ENCODE measurements at regions not wholly inside any gene's neighbourhood (a gene's known extent, or its start where the extent isn't known, plus 50 kb on each side); places are given as distances from the start of the nearest gene placed in this dataset.

GRCh38 chr5:58244819-58245475, 214.9 kb downstream of the PLK2 start:
- H3K4me3 Mint-ChIP-seq: no peak overlapping the region
- no peak overlapping the region for H3K27ac Mint-ChIP-seq
- H3K9me3 Mint-ChIP-seq: no peaks in the 10 kb centered on the region
- H3K27me3 Mint-ChIP-seq (ENCODE audit: low read depth): peaks cover 3% of the 10 kb centered on the region
- no peaks in the 10 kb centered on the region for H3K4me1 Mint-ChIP-seq (ENCODE audit: low read depth)
- no peaks in the 10 kb centered on the region for H3K36me3 Mint-ChIP-seq (ENCODE audit: low read depth)
- no peak for DNase-seq (ENCODE audit: low spot score)

DNA sequence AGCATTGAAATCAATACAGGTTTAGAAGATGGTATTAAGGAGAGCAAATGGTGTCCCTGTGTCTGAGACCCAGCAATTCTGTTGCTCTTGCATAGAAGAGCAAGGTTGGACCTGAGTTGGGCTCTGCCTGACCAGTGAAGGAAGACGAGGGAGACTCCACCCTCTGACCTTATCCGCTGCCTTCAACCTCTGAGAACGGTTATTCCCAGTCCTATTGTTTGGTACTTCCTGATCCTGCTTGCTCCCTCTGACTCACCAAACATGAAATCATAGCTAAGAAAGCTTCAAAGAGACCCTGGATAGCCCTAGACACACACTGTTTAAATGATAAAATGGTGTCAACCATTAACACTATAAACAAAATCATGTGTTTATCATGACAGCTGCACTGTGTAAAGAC, 218.5 kb downstream of the PLK2 start:
- H3K36me3 Mint-ChIP-seq (ENCODE audit: low read depth): no peaks in the 10 kb centered on the region
- no peaks in the 10 kb centered on the region for H3K4me1 Mint-ChIP-seq (ENCODE audit: low read depth)
- no peak overlapping the region for H3K27ac Mint-ChIP-seq
- no peak for DNase-seq (ENCODE audit: low spot score)
- no peaks in the 10 kb centered on the region for H3K9me3 Mint-ChIP-seq
- H3K4me3 Mint-ChIP-seq: no peak overlapping the region
- peaks cover 3% of the 10 kb centered on the region for H3K27me3 Mint-ChIP-seq (ENCODE audit: low read depth)

DNA sequence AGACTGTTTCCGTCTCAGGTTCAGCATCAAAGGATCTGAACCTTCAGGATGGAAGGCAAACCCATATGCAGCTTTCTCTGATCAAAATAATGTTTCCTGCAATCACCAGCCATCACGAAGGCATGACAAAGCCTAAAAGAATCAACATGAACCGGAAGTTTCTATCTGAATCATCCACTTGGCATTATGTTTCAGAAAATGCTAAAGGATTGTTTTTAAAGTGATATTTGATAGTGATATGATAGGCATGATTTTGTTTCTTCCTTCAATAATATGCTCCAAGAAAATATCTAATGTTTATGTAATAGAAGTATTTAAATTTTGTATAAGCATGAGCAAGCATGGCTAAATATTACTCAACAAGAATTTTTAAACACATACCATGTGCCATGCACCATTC, 219.6 kb downstream of the PLK2 start:
- Mint-ChIP-seq H3K4me3 (no peak overlapping the region), H3K27me3 (ENCODE audit: low read depth) (peaks cover 3% of the 10 kb centered on the region), H3K27ac (no peak overlapping the region), H3K36me3 (ENCODE audit: low read depth) (no peaks in the 10 kb centered on the region), H3K4me1 (ENCODE audit: low read depth) (no peaks in the 10 kb centered on the region), H3K9me3 (no peaks in the 10 kb centered on the region)
- DNase-seq (ENCODE audit: low spot score): no peak

- Mint-ChIP-seq H3K9me3 (no peaks in the 10 kb centered on the region), H3K4me1 (ENCODE audit: low read depth) (no peaks in the 10 kb centered on the region), H3K36me3 (ENCODE audit: low read depth) (no peaks in the 10 kb centered on the region), H3K4me3 (no peak overlapping the region), H3K27ac (no peak overlapping the region), H3K27me3 (ENCODE audit: low read depth) (peaks cover 2% of the 10 kb centered on the region)
- no peak for DNase-seq (ENCODE audit: low spot score)
Measured at GRCh38 chr5:58239731-58240130, 220.2 kb downstream of the PLK2 start.

- Mint-ChIP-seq H3K36me3 (ENCODE audit: low read depth) (no peaks in the 10 kb centered on the region), H3K4me3 (no peak overlapping the region)
- no peak for DNase-seq (ENCODE audit: low spot score)
Measured at GRCh38 chr5:58239045-58239444, 220.8 kb downstream of the PLK2 start.

GRCh38 chr5:58236498-58236897, 223.4 kb downstream of the PLK2 start:
- no peaks in the 10 kb centered on the region for H3K9me3 Mint-ChIP-seq
- no peaks in the 10 kb centered on the region for H3K4me1 Mint-ChIP-seq (ENCODE audit: low read depth)
- H3K4me3 Mint-ChIP-seq: no peak overlapping the region
- peaks cover 2% of the 10 kb centered on the region for H3K27me3 Mint-ChIP-seq (ENCODE audit: low read depth)
- H3K27ac Mint-ChIP-seq: no peak overlapping the region
- no peaks in the 10 kb centered on the region for H3K36me3 Mint-ChIP-seq (ENCODE audit: low read depth)
- DNase-seq (ENCODE audit: low spot score): no peak

More at GRCh38 chr5:58239045-58239444, 220.8 kb downstream of the PLK2 start:
- H3K27ac Mint-ChIP-seq: no peak overlapping the region
- no peaks in the 10 kb centered on the region for H3K9me3 Mint-ChIP-seq
- no peaks in the 10 kb centered on the region for H3K4me1 Mint-ChIP-seq (ENCODE audit: low read depth)
- peaks cover 2% of the 10 kb centered on the region for H3K27me3 Mint-ChIP-seq (ENCODE audit: low read depth)

- H3K27ac Mint-ChIP-seq: no peak overlapping the region
- H3K9me3 Mint-ChIP-seq: no peaks in the 10 kb centered on the region
- H3K27me3 Mint-ChIP-seq (ENCODE audit: low read depth): peaks cover 2% of the 10 kb centered on the region
- no peak overlapping the region for H3K4me3 Mint-ChIP-seq
- no peak for DNase-seq (ENCODE audit: low spot score)
- no peaks in the 10 kb centered on the region for H3K36me3 Mint-ChIP-seq (ENCODE audit: low read depth)
- no peaks in the 10 kb centered on the region for H3K4me1 Mint-ChIP-seq (ENCODE audit: low read depth)
Measured at GRCh38 chr5:58235299-58235698, 224.6 kb downstream of the PLK2 start.

- Mint-ChIP-seq H3K4me1 (ENCODE audit: low read depth) (no peaks in the 10 kb centered on the region), H3K27me3 (ENCODE audit: low read depth) (peaks cover 3% of the 10 kb centered on the region), H3K4me3 (no peak overlapping the region), H3K36me3 (ENCODE audit: low read depth) (no peaks in the 10 kb centered on the region), H3K9me3 (no peaks in the 10 kb centered on the region), H3K27ac (no peak overlapping the region)
- DNase-seq (ENCODE audit: low spot score): no peak
Measured at GRCh38 chr5:58232130-58232529, 227.8 kb downstream of the PLK2 start.

GRCh38 chr5:58231041-58231440, 228.8 kb downstream of the PLK2 start:
- H3K9me3 Mint-ChIP-seq: no peaks in the 10 kb centered on the region
- H3K27me3 Mint-ChIP-seq (ENCODE audit: low read depth): peaks cover 3% of the 10 kb centered on the region
- no peaks in the 10 kb centered on the region for H3K4me1 Mint-ChIP-seq (ENCODE audit: low read depth)
- no peak overlapping the region for H3K27ac Mint-ChIP-seq
- H3K36me3 Mint-ChIP-seq (ENCODE audit: low read depth): no peaks in the 10 kb centered on the region
- H3K4me3 Mint-ChIP-seq: no peak overlapping the region
- no peak for DNase-seq (ENCODE audit: low spot score)

DNA sequence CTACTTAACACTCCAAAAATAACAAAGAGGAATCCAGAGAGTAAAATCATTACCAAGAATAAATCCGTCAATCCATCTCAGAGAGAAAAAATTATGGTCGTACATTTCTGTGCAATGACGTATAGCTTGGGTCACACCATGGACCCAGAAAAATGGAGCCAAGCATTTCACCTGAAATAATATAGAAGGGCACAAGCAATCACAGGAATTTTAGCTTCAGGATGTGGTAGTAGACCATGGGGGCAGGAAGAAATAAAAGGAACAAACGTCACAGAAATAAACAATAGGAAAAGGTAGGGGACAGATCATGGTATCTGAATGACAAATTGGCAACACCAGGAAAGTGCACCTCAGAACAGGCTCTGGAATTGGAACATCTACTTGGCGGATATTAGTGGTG, 231.0 kb downstream of the PLK2 start:
- Mint-ChIP-seq H3K4me3 (no peak overlapping the region), H3K27ac (no peak overlapping the region), H3K36me3 (ENCODE audit: low read depth) (no peaks in the 10 kb centered on the region), H3K4me1 (ENCODE audit: low read depth) (no peaks in the 10 kb centered on the region), H3K9me3 (no peaks in the 10 kb centered on the region), H3K27me3 (ENCODE audit: low read depth) (peaks cover 2% of the 10 kb centered on the region)
- DNase-seq (ENCODE audit: low spot score): no peak

GRCh38 chr5:58227858-58228257, 232.0 kb downstream of the PLK2 start:
- no peak for DNase-seq (ENCODE audit: low spot score)
- Mint-ChIP-seq H3K9me3 (no peaks in the 10 kb centered on the region), H3K27me3 (ENCODE audit: low read depth) (peaks cover 2% of the 10 kb centered on the region), H3K4me1 (ENCODE audit: low read depth) (no peaks in the 10 kb centered on the region), H3K27ac (no peak overlapping the region), H3K36me3 (ENCODE audit: low read depth) (no peaks in the 10 kb centered on the region), H3K4me3 (no peak overlapping the region)

- H3K4me1 Mint-ChIP-seq (ENCODE audit: low read depth): no peaks in the 10 kb centered on the region
- H3K4me3 Mint-ChIP-seq: no peak overlapping the region
- H3K9me3 Mint-ChIP-seq: no peaks in the 10 kb centered on the region
- H3K27me3 Mint-ChIP-seq (ENCODE audit: low read depth): no peaks in the 10 kb centered on the region
- H3K36me3 Mint-ChIP-seq (ENCODE audit: low read depth): no peaks in the 10 kb centered on the region
- no peak for DNase-seq (ENCODE audit: low spot score)
- H3K27ac Mint-ChIP-seq: no peak overlapping the region
Measured at GRCh38 chr5:58224661-58225060, 235.2 kb downstream of the PLK2 start.

DNA sequence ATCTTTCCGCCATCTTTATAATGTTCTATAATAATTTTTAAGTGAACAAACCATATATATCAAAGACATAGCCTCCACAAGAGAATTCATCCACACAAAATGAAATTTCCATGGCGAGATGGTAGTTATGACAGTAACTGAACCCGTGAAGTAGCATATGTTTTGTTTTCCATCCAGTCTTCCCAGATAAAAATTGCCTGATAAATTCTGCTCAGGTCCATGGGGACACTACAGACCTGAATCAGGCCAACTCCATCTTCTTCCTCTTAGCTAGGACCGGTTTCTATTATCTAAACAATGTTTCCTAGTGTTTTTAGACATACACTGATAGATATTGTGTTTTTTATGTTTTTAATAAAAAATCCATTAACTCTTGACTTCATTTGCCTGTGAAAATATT, 235.7 kb downstream of the PLK2 start:
- Mint-ChIP-seq H3K4me3 (no peak overlapping the region), H3K27me3 (ENCODE audit: low read depth) (no peaks in the 10 kb centered on the region), H3K36me3 (ENCODE audit: low read depth) (no peaks in the 10 kb centered on the region), H3K4me1 (ENCODE audit: low read depth) (no peaks in the 10 kb centered on the region), H3K9me3 (no peaks in the 10 kb centered on the region), H3K27ac (no peak overlapping the region)
- no peak for DNase-seq (ENCODE audit: low spot score)

DNA sequence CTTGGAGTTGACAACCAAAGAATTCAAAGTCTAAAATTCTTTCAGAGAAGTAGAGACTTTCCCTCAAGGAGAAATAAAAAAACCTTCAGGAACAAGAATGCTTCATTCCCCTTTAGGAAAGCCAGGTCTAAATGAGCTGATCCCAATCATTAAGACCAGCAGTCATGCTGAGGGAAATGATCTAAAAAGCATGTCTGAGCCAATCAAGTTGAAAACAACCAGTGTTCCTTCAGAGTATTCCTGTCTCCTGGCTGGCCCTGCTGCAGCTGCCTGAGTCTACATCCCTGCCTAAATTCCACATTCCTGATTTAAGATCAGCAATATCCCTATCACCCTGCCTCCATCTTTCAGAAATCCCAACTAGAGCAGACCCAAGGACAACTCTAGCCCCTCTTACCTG, 244.5 kb downstream of the PLK2 start:
- Mint-ChIP-seq H3K36me3 (ENCODE audit: low read depth) (no peaks in the 10 kb centered on the region), H3K27ac (no peak overlapping the region), H3K27me3 (ENCODE audit: low read depth) (no peaks in the 10 kb centered on the region), H3K9me3 (peaks cover 4% of the 10 kb centered on the region), H3K4me1 (ENCODE audit: low read depth) (no peaks in the 10 kb centered on the region), H3K4me3 (no peak overlapping the region)
- no peak for DNase-seq (ENCODE audit: low spot score)

- Mint-ChIP-seq H3K27me3 (ENCODE audit: low read depth) (peaks cover 2% of the 10 kb centered on the region), H3K4me3 (no peak overlapping the region), H3K36me3 (ENCODE audit: low read depth) (no peaks in the 10 kb centered on the region), H3K4me1 (ENCODE audit: low read depth) (no peaks in the 10 kb centered on the region), H3K9me3 (no peaks in the 10 kb centered on the region), H3K27ac (no peak overlapping the region)
- no peak for DNase-seq (ENCODE audit: low spot score)
Measured at GRCh38 chr5:58211441-58211840, 248.4 kb downstream of the PLK2 start.
